B cell (primary cell): ENCODE measurements at regions not wholly inside any gene's neighbourhood (a gene's known extent, or its start where the extent isn't known, plus 50 kb on each side); places are given as distances from the start of the nearest gene placed in this dataset.

Source experiments
- CTCF ChIP-seq: fragments of 200-600 bp; IDR thresholded peaks from one replicate; pipeline ENCODE4 v1.8.0; 2022; ENCODE audit warnings: antibody characterized with exemption, mild to moderate bottlenecking
- EZH2 ChIP-seq: IDR thresholded peaks from 2 replicates; pipeline ENCODE4 v1.6.1; 2012; ENCODE audit warnings: borderline replicate concordance, low read depth, mild to moderate bottlenecking, moderate library complexity, low read length; ENCODE audit not compliant: insufficient read depth, poor library complexity, severe bottlenecking

GRCh38 chr1:93800856-93801255, 78.2 kb downstream of the DNTTIP2 start:
- TF ChIP-seq CTCF (no peak), EZH2 (no peak)
